Mesendoderm (in vitro differentiated cells): ENCODE measurements at regions not wholly inside any gene's neighbourhood (a gene's known extent, or its start where the extent isn't known, plus 50 kb on each side); places are given as distances from the start of the nearest gene placed in this dataset.

Experiments
- DNase-seq: peaks from one replicate; pipeline ENCODE4 v3.0.0; 2013
- H2AK5ac ChIP-seq: 2 replicates; pipeline ENCODE4 v1.6.1; 2013; ENCODE audit warnings: low read length, inconsistent platforms
- H2BK120ac ChIP-seq: 2 replicates; pipeline ENCODE4 v1.6.1; 2013; ENCODE audit warnings: low read depth, mild to moderate bottlenecking, low read length, moderate library complexity, mixed read lengths
- H2BK15ac ChIP-seq: replicated peaks from 2 replicates; pipeline ENCODE4 v1.6.1; 2013; ENCODE audit warnings: low read depth, mild to moderate bottlenecking, moderate library complexity
- H2BK5ac ChIP-seq: 2 replicates; pipeline ENCODE4 v1.6.1; 2013; ENCODE audit warnings: low read length, inconsistent platforms
- H3K18ac ChIP-seq: 2 replicates; pipeline ENCODE4 v1.6.1; 2013; ENCODE audit warnings: mild to moderate bottlenecking, low read length, mixed read lengths
- H3K23ac ChIP-seq: one replicate; pipeline ENCODE4 v1.6.1; 2013; ENCODE audit warnings: low read length
- H3K27ac ChIP-seq: 2 replicates; pipeline ENCODE4 v1.5.1; 2013; ENCODE audit warnings: low read depth, mild to moderate bottlenecking, inconsistent platforms, low read length, moderate library complexity
- H3K27me3 ChIP-seq: 2 replicates; pipeline ENCODE4 v1.6.1; 2013; ENCODE audit warnings: low read length, control low read depth, mild to moderate bottlenecking, inconsistent platforms; ENCODE audit not compliant: insufficient read depth, poor library complexity
- H3K36me3 ChIP-seq: 2 replicates; pipeline ENCODE4 v1.6.1; 2013; ENCODE audit warnings: low read length, inconsistent platforms; ENCODE audit not compliant: control insufficient read depth, insufficient read depth
- H3K4ac ChIP-seq: one replicate; pipeline ENCODE4 v1.6.1; 2013; ENCODE audit warnings: low read depth, mild to moderate bottlenecking, low read length, moderate library complexity
- H3K4me1 ChIP-seq: 2 replicates; pipeline ENCODE4 v1.6.1; 2013; ENCODE audit warnings: low read depth, low read length, inconsistent platforms; ENCODE audit not compliant: control insufficient read depth
- H3K4me2 ChIP-seq: 2 replicates; pipeline ENCODE4 v1.6.1; 2013; ENCODE audit warnings: low read length
- H3K4me3 ChIP-seq: 2 replicates; pipeline ENCODE4 v1.5.1; 2013; ENCODE audit warnings: mild to moderate bottlenecking, low read length
- H3K56ac ChIP-seq: one replicate; pipeline ENCODE4 v1.6.1; 2013; ENCODE audit warnings: low read length
- H3K79me1 ChIP-seq: 2 replicates; pipeline ENCODE4 v1.6.1; 2013; ENCODE audit warnings: low read length, inconsistent platforms
- H3K79me2 ChIP-seq: 2 replicates; pipeline ENCODE4 v1.6.1; 2013; ENCODE audit warnings: mild to moderate bottlenecking, low read length; ENCODE audit not compliant: control insufficient read depth, insufficient read depth
- H3K9ac ChIP-seq: 2 replicates; pipeline ENCODE4 v1.6.1; 2013; ENCODE audit warnings: low read length, inconsistent platforms
- H4K5ac ChIP-seq: one replicate; pipeline ENCODE4 v1.6.1; 2013; ENCODE audit warnings: low read length
- H4K8ac ChIP-seq: one replicate; pipeline ENCODE4 v1.6.1; 2013; ENCODE audit warnings: low read depth, mild to moderate bottlenecking, control low read depth, low read length, moderate library complexity
- WGBS: extraction: QIAGEN DNeasy Blood & Tissue Kit; methylation state at CpG from one replicate; pipeline ENCODE4 v1.1.7; 2013; ENCODE audit warnings: low lambda C conversion rate, missing lambda C conversion rate; ENCODE audit not compliant: insufficient coverage; ENCODE audit errors: extremely low coverage; 5-methylcytosine and 5-hydroxymethylcytosine counted together

DNA sequence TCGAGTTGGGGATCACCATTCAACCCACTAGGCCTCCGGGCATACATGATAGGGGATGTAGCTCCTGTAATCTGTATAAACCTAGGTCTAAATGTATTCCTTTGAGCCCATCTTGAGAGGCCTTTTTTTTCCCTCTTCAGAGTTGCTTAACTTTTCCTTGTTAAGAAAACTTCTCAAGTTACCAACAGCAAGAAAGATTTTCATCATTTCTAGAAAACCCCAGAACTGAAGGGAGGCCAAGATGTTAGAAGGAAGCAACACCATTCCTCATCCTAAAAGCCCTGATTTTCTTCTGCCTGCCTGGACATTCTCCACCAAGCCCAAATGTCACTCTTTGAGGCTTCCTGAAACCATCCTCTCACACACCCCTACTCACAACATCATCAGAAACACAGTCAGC lies 79.4 kb downstream of the TMPRSS5 start:
- H2BK15ac ChIP-seq, result no peak overlapping the region
- no peak overlapping the region for H2BK5ac ChIP-seq
- no peaks in the 10 kb centered on the region for H3K79me1 ChIP-seq
- no peak for DNase-seq
- H3K4me1 ChIP-seq, result no peaks in the 10 kb centered on the region
- no peak overlapping the region for H3K23ac ChIP-seq
- no peaks in the 10 kb centered on the region for H3K27me3 ChIP-seq
- H3K27ac ChIP-seq, result no peak overlapping the region
- no peak overlapping the region for H3K4me2 ChIP-seq
- no peaks in the 10 kb centered on the region for H3K79me2 ChIP-seq
- H4K5ac ChIP-seq, result no peak overlapping the region
- no peak overlapping the region for H4K8ac ChIP-seq
- H3K18ac ChIP-seq, result no peak overlapping the region
- H3K56ac ChIP-seq, result no peak overlapping the region
- no peak overlapping the region for H3K4me3 ChIP-seq
- WGBS, result no CpG with 5 or more reads among the region's 2 CpGs
- no peak overlapping the region for H2BK120ac ChIP-seq
- H3K36me3 ChIP-seq, result no peaks in the 10 kb centered on the region
- H2AK5ac ChIP-seq, result no peak overlapping the region
- H3K4ac ChIP-seq, result no peak overlapping the region
- H3K9ac ChIP-seq, result no peak overlapping the region

DNA sequence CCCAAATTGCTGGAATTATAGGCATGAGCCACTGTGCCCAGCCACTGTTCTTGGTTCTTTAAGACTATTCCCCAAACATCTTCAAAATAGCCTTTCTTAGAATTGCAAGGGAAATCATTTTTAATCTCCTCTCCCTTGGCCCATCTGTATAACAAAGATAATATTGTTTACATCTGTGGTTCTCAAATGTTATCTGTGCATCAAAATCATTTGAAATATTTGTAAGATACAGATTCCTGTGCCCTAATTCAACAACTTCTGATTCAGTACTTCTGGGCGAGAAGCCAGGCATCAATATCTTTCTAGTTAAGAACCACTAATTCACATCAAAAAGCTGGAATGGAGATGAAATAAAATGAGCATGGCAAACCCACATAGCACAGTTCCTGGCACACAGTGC lies 83.0 kb downstream of the TMPRSS5 start:
- Histone ChIP-seq H3K9ac (no peak overlapping the region), H2BK15ac (no peak overlapping the region), H3K27ac (no peak overlapping the region), H2BK120ac (no peak overlapping the region), H3K23ac (no peak overlapping the region), H3K4me3 (no peak overlapping the region), H3K4me2 (no peak overlapping the region), H2AK5ac (no peak overlapping the region), H4K8ac (no peak overlapping the region), H3K79me1 (no peaks in the 10 kb centered on the region), H3K4ac (no peak overlapping the region), H2BK5ac (no peak overlapping the region), H3K4me1 (no peaks in the 10 kb centered on the region), H3K27me3 (no peaks in the 10 kb centered on the region), H3K18ac (no peak overlapping the region), H3K56ac (no peak overlapping the region), H4K5ac (no peak overlapping the region), H3K36me3 (no peaks in the 10 kb centered on the region), H3K79me2 (no peaks in the 10 kb centered on the region)
- no CpG with 5 or more reads among the region's 1 CpG for WGBS
- no peak for DNase-seq

DNA sequence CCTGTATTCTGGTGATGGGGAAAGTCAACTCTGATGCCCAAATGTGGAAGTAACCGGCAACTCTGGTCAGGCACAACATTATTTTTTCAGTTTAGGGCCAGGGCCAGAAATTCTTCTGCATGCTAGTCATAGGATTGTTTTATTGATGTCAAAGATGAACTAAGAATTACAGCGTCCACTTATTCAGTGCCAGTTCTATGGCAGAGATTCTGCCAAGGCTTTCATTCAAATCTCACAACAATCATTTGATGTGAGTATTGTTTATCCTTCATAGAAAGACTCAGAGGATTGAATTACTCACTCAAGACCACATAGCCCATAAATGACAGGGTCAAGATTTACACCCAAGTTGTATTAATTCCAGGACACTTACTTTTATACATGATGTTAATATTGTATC lies 87.7 kb downstream of the TMPRSS5 start:
- no peak overlapping the region for H3K27ac ChIP-seq
- H3K56ac ChIP-seq, result no peak overlapping the region
- DNase-seq, result no peak
- H3K23ac ChIP-seq, result no peak overlapping the region
- no peak overlapping the region for H3K4me3 ChIP-seq
- no peak overlapping the region for H2AK5ac ChIP-seq
- no peak overlapping the region for H2BK120ac ChIP-seq
- H3K27me3 ChIP-seq, result no peaks in the 10 kb centered on the region
- no peaks in the 10 kb centered on the region for H3K79me2 ChIP-seq
- no peak overlapping the region for H3K4me2 ChIP-seq
- no peak overlapping the region for H3K18ac ChIP-seq
- H3K4me1 ChIP-seq, result no peaks in the 10 kb centered on the region
- no peak overlapping the region for H3K4ac ChIP-seq
- no peaks in the 10 kb centered on the region for H3K79me1 ChIP-seq
- no CpG with 5 or more reads among the region's 2 CpGs for WGBS
- H4K8ac ChIP-seq, result no peak overlapping the region
- H3K36me3 ChIP-seq, result no peaks in the 10 kb centered on the region
- H4K5ac ChIP-seq, result no peak overlapping the region
- no peak overlapping the region for H2BK5ac ChIP-seq
- H2BK15ac ChIP-seq, result no peak overlapping the region
- H3K9ac ChIP-seq, result no peak overlapping the region

DNA sequence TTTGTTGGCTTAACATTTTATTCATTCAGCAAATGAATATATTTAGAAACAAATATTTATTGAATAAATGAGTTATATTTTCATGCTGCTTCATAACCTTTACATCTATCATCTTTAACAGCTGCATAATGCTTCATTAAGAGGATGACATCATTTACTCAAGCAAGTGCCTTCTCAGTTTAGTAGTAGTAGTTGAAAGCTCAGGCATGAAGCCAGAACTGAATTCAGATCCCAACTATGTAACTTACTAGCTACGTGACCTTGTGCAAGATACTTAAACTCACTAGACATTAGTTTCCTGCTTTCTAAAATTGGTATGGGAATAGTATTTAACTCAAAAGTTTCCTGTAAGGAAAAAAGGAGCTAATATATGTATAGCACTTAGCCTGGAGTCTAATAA lies 90.3 kb downstream of the TMPRSS5 start:
- H3K27ac ChIP-seq, result no peak overlapping the region
- H2BK120ac ChIP-seq, result no peak overlapping the region
- no peak overlapping the region for H3K56ac ChIP-seq
- no peak overlapping the region for H2BK5ac ChIP-seq
- no CpG with 5 or more reads among the region's 1 CpG for WGBS
- H3K23ac ChIP-seq, result no peak overlapping the region
- no peak overlapping the region for H3K18ac ChIP-seq
- no peak overlapping the region for H4K5ac ChIP-seq
- no peak overlapping the region for H3K4me3 ChIP-seq
- no peak overlapping the region for H3K4me2 ChIP-seq
- no peaks in the 10 kb centered on the region for H3K79me2 ChIP-seq
- no peak overlapping the region for H2BK15ac ChIP-seq
- H3K9ac ChIP-seq, result no peak overlapping the region
- H3K27me3 ChIP-seq, result no peaks in the 10 kb centered on the region
- H3K4me1 ChIP-seq, result no peaks in the 10 kb centered on the region
- H2AK5ac ChIP-seq, result no peak overlapping the region
- DNase-seq, result no peak
- H3K36me3 ChIP-seq, result no peaks in the 10 kb centered on the region
- no peaks in the 10 kb centered on the region for H3K79me1 ChIP-seq
- no peak overlapping the region for H4K8ac ChIP-seq
- no peak overlapping the region for H3K4ac ChIP-seq

DNA sequence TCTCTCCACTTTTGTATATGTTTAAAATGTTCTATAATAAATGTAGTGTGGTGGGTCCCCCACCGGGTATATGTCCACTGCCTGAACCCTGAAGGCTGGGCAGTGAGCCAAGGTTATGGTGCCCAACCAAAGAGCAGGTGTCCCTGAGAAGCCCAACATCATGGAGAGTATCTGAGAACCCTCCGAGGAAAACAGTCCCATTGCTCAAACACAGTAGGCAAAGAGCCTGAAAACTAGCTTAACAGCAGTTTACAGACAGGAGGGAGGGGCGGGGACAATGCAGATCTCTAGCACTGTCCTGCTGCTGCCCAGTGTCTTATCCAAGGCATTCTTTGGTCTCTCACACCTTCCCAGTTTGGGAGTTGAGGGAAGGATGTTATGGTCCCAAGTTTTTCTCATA lies 91.0 kb downstream of the TMPRSS5 start:
- Histone ChIP-seq H3K36me3 (no peaks in the 10 kb centered on the region), H3K79me1 (no peaks in the 10 kb centered on the region), H4K8ac (no peak overlapping the region), H3K79me2 (no peaks in the 10 kb centered on the region), H3K27ac (no peak overlapping the region), H3K4ac (no peak overlapping the region), H3K18ac (no peak overlapping the region), H2AK5ac (no peak overlapping the region), H2BK15ac (no peak overlapping the region), H3K23ac (no peak overlapping the region), H3K56ac (no peak overlapping the region), H3K4me1 (no peaks in the 10 kb centered on the region), H2BK120ac (no peak overlapping the region), H3K4me2 (no peak overlapping the region), H2BK5ac (no peak overlapping the region), H4K5ac (no peak overlapping the region), H3K9ac (no peak overlapping the region), H3K27me3 (no peaks in the 10 kb centered on the region), H3K4me3 (no peak overlapping the region)
- peak; percentile 44 for DNase-seq
- WGBS, result no CpG with 5 or more reads among the region's 3 CpGs

DNA sequence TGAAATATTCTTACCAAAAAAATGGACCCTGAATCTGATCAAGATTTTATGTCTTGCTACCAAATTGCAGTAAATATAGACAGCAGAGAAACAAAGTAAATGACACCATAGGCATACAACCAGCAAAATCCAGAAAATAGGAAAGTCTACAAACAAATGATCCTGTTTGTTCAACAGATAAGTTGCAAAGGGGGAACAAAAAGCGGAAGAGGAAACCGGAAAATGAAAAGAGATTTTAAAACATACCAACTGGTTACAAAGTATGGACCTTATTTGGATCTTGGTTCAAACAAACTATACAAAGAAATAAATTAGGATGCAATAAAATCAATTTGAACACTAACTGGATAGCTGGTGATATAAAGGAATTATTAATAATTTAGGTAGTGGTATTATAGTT lies 92.0 kb downstream of the TMPRSS5 start:
- Histone ChIP-seq H3K9ac (no peak overlapping the region), H3K23ac (no peak overlapping the region), H3K27ac (no peak overlapping the region), H3K79me2 (no peaks in the 10 kb centered on the region), H3K79me1 (no peaks in the 10 kb centered on the region), H3K4me1 (no peaks in the 10 kb centered on the region), H2BK5ac (no peak overlapping the region), H4K8ac (no peak overlapping the region), H2BK120ac (no peak overlapping the region), H3K36me3 (no peaks in the 10 kb centered on the region), H3K27me3 (no peaks in the 10 kb centered on the region), H4K5ac (no peak overlapping the region), H2AK5ac (no peak overlapping the region), H3K4ac (no peak overlapping the region), H3K18ac (no peak overlapping the region), H3K4me3 (no peak overlapping the region), H2BK15ac (no peak overlapping the region), H3K56ac (no peak overlapping the region), H3K4me2 (no peak overlapping the region)
- no CpG with 5 or more reads among the region's 2 CpGs for WGBS
- no peak for DNase-seq
